ENCODE measurements at regions not wholly inside any gene's neighbourhood (a gene's known extent, or its start where the extent isn't known, plus 50 kb on each side); places are given as distances from the start of the nearest gene placed in this dataset.

GRCh38 chr3:89955156-89955555 lies 847.7 kb downstream of the EPHA3 start (continued):
- no peak for TF ChIP-seq CHD7 (IDR thresholded peaks at IDR 0.05; ENCODE audit: insufficient replicate concordance, low read length)
- TF ChIP-seq POLR2A (IDR thresholded peaks at IDR 0.05; ENCODE audit: control extremely low read depth in 1 of 2, low read depth in 2 of 2, low read length in 2 of 2), result no peak
- TF ChIP-seq CTCF (IDR thresholded peaks at IDR 0.05; ENCODE audit: control extremely low read depth in 1 of 3, insufficient read depth in 1 of 3, low read depth in 1 of 3, low read length in 3 of 3), result no peak
- TF ChIP-seq GABPA (IDR thresholded peaks at IDR 0.05; ENCODE audit: borderline replicate concordance, insufficient read depth, low read length), result no peak

Data from H1 (cell line).